ENCODE measurements at regions not wholly inside any gene's neighbourhood (a gene's known extent, or its start where the extent isn't known, plus 50 kb on each side); places are given as distances from the start of the nearest gene placed in this dataset.

DNA sequence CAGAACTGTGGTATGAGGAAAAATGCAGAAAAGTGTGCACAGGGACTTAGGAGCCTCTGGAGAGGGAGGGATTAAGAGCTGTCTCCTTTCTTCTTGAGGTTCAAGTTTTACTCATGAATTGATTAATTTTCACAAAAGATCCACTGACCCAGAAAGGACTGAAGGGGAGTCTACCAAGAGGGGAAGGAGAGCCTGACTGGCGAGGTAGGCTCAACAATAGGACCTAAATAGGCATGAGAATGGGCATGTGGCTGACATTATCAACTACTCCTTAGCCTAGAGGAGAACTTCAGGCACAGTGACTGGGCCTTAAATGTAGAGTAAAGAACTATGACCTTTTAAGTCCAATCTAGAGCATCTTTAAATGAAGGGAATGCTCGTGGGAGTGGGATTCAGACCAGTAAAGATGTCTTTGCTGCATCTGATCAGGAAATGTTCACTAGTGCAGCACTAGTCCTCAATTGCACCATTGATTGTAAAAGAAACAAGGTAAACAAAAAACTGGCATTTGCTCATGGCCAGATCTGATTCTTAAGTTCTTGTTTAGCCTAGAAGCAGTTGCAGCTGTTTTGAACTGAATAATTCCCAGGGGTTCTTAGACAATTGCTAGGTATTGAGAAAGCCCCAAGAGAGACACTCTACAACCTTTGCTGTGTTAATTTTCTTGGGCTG is 135.6 kb downstream of the RAB38 start:
- TF ChIP-seq, protein P1, sequence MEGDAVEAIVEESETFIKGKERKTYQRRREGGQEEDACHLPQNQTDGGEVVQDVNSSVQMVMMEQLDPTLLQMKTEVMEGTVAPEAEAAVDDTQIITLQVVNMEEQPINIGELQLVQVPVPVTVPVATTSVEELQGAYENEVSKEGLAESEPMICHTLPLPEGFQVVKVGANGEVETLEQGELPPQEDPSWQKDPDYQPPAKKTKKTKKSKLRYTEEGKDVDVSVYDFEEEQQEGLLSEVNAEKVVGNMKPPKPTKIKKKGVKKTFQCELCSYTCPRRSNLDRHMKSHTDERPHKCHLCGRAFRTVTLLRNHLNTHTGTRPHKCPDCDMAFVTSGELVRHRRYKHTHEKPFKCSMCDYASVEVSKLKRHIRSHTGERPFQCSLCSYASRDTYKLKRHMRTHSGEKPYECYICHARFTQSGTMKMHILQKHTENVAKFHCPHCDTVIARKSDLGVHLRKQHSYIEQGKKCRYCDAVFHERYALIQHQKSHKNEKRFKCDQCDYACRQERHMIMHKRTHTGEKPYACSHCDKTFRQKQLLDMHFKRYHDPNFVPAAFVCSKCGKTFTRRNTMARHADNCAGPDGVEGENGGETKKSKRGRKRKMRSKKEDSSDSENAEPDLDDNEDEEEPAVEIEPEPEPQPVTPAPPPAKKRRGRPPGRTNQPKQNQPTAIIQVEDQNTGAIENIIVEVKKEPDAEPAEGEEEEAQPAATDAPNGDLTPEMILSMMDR (IDR thresholded peaks at IDR 0.05; ENCODE audit: insufficient read depth, low read depth, low read length) = no peak
- TF ChIP-seq EZH2 (IDR thresholded peaks at IDR 0.05; ENCODE audit: insufficient read depth, low read length) = no peak
